Testis (tissue), 2 donors: ENCODE measurements at regions not wholly inside any gene's neighbourhood (a gene's known extent, or its start where the extent isn't known, plus 50 kb on each side); places are given as distances from the start of the nearest gene placed in this dataset.

Experiments
- DNase-seq: peaks from one replicate; pipeline ENCODE4 v3.0.0-alpha.2; 2019
- H3K27ac ChIP-seq, 2 donors: fragments of 200-600 bp; sonication (generic); one replicate each; pipeline ENCODE4 v1.5.1; 2019
- H3K27me3 ChIP-seq: fragments of 200-600 bp; sonication (generic); one replicate; pipeline ENCODE4 v1.5.1; 2019
- H3K36me3 ChIP-seq: fragments of 200-600 bp; sonication (generic); one replicate; pipeline ENCODE4 v1.5.1; 2017; ENCODE audit warnings: low read depth; ENCODE audit errors: missing control alignments
- H3K4me1 ChIP-seq: fragments of 200-600 bp; sonication (generic); one replicate; pipeline ENCODE4 v1.5.1; 2019
- H3K4me3 ChIP-seq, 2 donors: fragments of 200-600 bp; sonication (generic); one replicate each; pipeline ENCODE4 v1.5.1; 2017 to 2019
- H3K9me3 ChIP-seq: fragments of 200-600 bp; sonication (generic); one replicate; pipeline ENCODE4 v1.5.1; 2017
- CTCF ChIP-seq, 3 experiments: fragments of 450-650 bp in 2 of 3; fragments of 200-600 bp in 1 of 3; sonication (generic) in 1 of 3; IDR thresholded peaks; one replicate each; pipeline ENCODE4 v1.5.1; 2016 to 2019; ENCODE audit warnings: antibody characterized with exemption in 3 of 3, mild to moderate bottlenecking in 2 of 3, moderate library complexity in 1 of 3
- POLR2A ChIP-seq: fragments of 450-650 bp; IDR thresholded peaks from one replicate; pipeline ENCODE4 v1.6.1; 2017; ENCODE audit warnings: antibody characterized with exemption, mild to moderate bottlenecking, moderate library complexity
- WGBS, 2 donors: methylation state at CpG; one replicate each; pipeline ENCODE4 v1.1.5; 2018; 5-methylcytosine and 5-hydroxymethylcytosine counted together
- intact Hi-C: fragments of 100-400 bp; cut with DNase I; formaldehyde crosslinking; loops from one replicate; pipeline ENCODE4 v1.15.1; 2023; ENCODE audit warnings: low total_unique reads

GRCh38 chr12:89845366-89845765 lies 136.7 kb upstream of the ATP2B1 start:
- TF ChIP-seq POLR2A (no peak), CTCF (IDR thresholded peaks at IDR 0.05) (no peak)
- intact Hi-C loops: no loop called here
- WGBS, 2 donors: 89 to 90% methylated on average over 3 of the region's 3 CpGs

GRCh38 chr12:89844539-89844938 lies 135.9 kb upstream of the ATP2B1 start:
- intact Hi-C loops: no loop called here
- Histone ChIP-seq H3K4me3 (no peak overlapping the region), H3K27me3 (no peaks in the 10 kb centered on the region), H3K4me1 (no peaks in the 10 kb centered on the region), H3K27ac (no peak overlapping the region), H3K9me3 (no peaks in the 10 kb centered on the region), H3K36me3 (no peaks in the 10 kb centered on the region)
- no peak for DNase-seq
- 79 to 95% methylated on average over 1 of the region's 1 CpG for WGBS, 2 donors
- no peak for TF ChIP-seq POLR2A
- TF ChIP-seq CTCF (IDR thresholded peaks at IDR 0.05): no peak

More at GRCh38 chr12:89845366-89845765, 136.7 kb upstream of the ATP2B1 start:
- Histone ChIP-seq H3K36me3 (no peaks in the 10 kb centered on the region), H3K4me3 (no peak overlapping the region), H3K27ac (no peak overlapping the region), H3K4me1 (no peaks in the 10 kb centered on the region), H3K27me3 (no peaks in the 10 kb centered on the region), H3K9me3 (no peaks in the 10 kb centered on the region)
- DNase-seq: no peak

GRCh38 chr12:89840162-89840922 lies 131.7 kb upstream of the ATP2B1 start:
- WGBS, 2 donors: 88 to 94% methylated on average over 4 of the region's 4 CpGs
- intact Hi-C loops: no loop called here
- TF ChIP-seq CTCF (IDR thresholded peaks at IDR 0.05) (no peak), POLR2A (no peak)
- Histone ChIP-seq H3K4me1 (no peaks in the 10 kb centered on the region), H3K36me3 (no peaks in the 10 kb centered on the region), H3K4me3 (no peak overlapping the region), H3K27ac (no peak overlapping the region), H3K27me3 (no peaks in the 10 kb centered on the region), H3K9me3 (no peaks in the 10 kb centered on the region)
- DNase-seq: no peak

- no peaks in the 10 kb centered on the region for H3K4me1 ChIP-seq
- H3K9me3 ChIP-seq: no peaks in the 10 kb centered on the region
- no peaks in the 10 kb centered on the region for H3K27me3 ChIP-seq
- DNase-seq: no peak
- H3K27ac ChIP-seq: no peak overlapping the region
- H3K4me3 ChIP-seq: no peak overlapping the region
- intact Hi-C loops: no loop called here
- H3K36me3 ChIP-seq: no peaks in the 10 kb centered on the region
- TF ChIP-seq CTCF (IDR thresholded peaks at IDR 0.05) (no peak), POLR2A (no peak)
- 72 to 77% methylated on average over 2 of the region's 2 CpGs for WGBS, 2 donors
Observed at GRCh38 chr12:89839444-89839843, 130.8 kb upstream of the ATP2B1 start.

- Histone ChIP-seq H3K4me1 (no peaks in the 10 kb centered on the region), H3K9me3 (no peaks in the 10 kb centered on the region), H3K4me3 (no peak overlapping the region), H3K36me3 (no peaks in the 10 kb centered on the region), H3K27me3 (no peaks in the 10 kb centered on the region), H3K27ac (no peak overlapping the region)
- no peak for TF ChIP-seq CTCF (IDR thresholded peaks at IDR 0.05)
- no peak for TF ChIP-seq POLR2A
- 74 to 81% methylated on average over 1 of the region's 1 CpG for WGBS, 2 donors
- intact Hi-C loops: no loop called here
- no peak for DNase-seq
Observed at GRCh38 chr12:89838833-89839232, 130.2 kb upstream of the ATP2B1 start.
